ENCODE measurements at regions not wholly inside any gene's neighbourhood (a gene's known extent, or its start where the extent isn't known, plus 50 kb on each side); places are given as distances from the start of the nearest gene placed in this dataset.
"Not testable (repeated sequence)": the region's sequence is repeated elsewhere in the genome, so short reads cannot be mapped to it uniquely, and the experiment has no call there.

- no peak for DNase-seq (ENCODE audit: low read depth in 1 of 2, low spot score in 1 of 2)
These were observed 166.9 kb downstream of the TOMM20 start for GRCh38 chr1:234961456-234962339.

DNA sequence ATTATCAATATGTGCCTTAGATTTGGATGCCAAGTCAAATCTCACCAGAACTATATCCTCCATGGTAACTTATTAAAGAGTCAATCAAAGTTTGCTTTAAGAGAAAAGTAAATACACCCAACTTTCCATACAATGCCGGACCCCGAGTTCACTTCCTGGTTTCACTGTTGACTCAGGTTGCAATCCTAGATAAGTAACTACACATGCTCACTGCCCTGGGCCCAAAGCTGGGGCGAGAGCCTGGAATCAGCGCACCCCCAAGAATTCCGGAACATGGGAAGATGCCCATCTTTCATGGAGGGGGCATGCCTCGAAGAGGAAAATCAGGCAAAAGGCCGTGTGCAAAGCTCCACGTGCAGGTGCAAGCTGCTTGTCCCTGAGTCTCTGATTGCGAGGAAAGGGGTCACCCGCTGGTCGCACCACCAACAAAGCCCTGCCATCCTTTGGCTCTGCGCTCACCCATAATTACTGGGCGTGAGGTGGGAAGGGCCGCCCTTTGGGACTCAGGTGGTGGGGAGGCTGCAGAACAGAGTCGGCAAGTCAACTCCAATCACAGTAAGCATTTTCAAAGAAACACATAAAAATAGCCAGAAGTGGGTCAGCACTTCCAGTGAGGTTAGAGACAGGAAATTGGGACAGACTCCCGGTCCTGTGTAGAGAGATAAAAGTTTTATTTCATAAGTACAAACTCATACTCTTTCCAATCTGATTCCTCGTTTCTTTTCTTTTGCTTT, 167.7 kb downstream of the TOMM20 start:
- no peak for DNase-seq (ENCODE audit: low read depth in 1 of 2, low spot score in 1 of 2)

- no peak for DNase-seq (ENCODE audit: low read depth in 1 of 2, low spot score in 1 of 2)
These were observed 169.7 kb downstream of the TOMM20 start for GRCh38 chr1:234958706-234959657.

- no peak for DNase-seq (ENCODE audit: low read depth in 1 of 2, low spot score in 1 of 2)
These were observed 170.5 kb downstream of the TOMM20 start for GRCh38 chr1:234958066-234958705.

DNA sequence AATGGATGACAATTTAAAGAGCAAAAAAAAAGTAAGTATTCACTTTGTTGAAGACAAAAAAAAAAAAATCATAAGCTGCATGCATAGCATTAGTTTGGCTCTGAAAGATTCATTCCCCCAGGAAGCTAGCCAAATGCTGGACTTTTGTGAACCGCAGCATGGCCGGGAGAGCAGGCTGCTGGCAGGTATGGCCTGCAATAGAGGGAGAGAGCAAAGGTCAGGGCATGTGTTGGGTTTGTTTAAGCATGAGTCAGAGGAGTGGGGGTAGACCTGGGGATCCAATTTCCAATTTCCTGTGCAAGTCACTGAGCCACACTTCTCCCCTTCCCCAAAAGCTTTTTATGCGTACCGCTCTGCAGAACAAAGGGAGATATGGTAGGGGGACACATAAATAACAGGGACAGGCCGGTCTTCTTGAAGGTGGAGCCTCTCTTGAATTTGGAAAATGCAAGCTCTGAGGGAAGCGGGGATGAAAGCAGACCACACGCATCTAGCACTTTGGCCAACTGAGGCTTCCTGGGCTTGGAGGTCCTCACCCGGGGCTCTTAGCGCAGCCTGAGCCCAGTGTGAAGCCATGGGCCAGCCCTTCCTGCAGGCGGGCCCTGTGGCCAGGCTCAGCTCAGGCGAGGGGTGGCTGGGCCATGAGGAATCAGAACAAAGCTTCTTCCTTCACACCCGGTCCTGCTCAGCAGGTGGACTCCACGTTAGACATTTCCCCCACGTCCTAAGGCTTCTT, 171.1 kb downstream of the TOMM20 start:
- DNase-seq (ENCODE audit: low read depth in 1 of 2, low spot score in 1 of 2): no peak

- DNase-seq (ENCODE audit: low read depth in 1 of 2, low spot score in 1 of 2): no peak
These were observed 171.8 kb downstream of the TOMM20 start for GRCh38 chr1:234956821-234957329.

- DNase-seq (ENCODE audit: low read depth in 1 of 2, low spot score in 1 of 2): no peak
These were observed 173.4 kb downstream of the TOMM20 start for GRCh38 chr1:234955107-234955731.

DNA sequence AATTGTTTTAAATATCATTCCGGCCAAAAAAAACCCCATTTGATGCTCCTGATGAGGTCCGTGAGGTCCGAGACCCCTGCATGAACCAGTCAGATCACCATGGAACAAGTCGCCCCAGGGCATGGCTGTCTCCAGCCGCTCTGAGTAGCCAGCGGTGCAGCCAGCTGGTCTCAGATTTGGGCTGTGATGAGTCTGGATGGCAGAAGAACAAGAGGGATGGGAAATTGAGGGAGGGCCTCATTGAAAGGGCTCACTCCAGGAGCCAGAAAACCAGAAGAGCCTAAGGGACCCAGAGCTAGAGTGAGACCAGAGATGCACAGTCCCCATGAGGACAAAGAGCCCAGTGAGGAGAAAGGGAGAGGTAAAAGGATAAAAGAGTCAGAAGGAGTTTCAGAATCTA, 174.0 kb downstream of the TOMM20 start:
- DNase-seq (ENCODE audit: low read depth in 1 of 2, low spot score in 1 of 2): no peak

DNA sequence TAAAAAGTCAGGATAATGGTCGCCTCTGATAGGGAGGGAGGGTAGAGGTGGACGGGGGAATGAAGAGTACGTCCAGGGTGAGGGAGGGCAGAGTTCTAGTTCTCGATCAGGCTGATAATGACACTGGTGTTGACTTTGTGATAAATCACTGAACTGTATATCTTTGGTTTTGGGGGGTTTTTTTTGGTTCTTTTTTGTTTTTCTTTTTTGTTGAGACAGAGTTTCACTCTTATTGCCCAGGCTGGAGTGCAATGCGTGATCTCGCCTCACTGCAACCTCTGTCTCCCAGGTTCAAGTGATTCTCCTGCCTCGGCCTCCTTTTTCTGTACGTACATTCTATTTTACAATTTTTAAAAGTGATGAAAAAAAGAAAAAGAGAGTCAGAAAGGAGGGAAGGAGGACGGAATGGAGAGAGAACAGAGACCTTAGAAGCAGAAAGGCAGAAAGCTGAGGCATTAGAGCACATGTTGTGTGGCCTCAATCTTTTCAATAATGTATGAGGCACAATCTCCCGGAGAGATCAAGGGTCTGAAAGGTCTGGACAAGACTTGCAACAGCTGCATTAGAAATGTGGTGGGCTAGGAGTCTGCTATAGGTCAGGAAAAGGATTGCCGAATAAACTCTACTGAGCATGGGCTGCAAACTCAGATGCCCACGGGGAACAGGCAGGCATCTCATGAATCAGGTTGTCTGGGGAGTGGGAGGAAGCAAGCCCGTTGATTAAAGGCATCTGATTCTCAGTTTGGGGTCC, 174.8 kb downstream of the TOMM20 start:
- no peak for DNase-seq (ENCODE audit: low read depth in 1 of 2, low spot score in 1 of 2)

DNA sequence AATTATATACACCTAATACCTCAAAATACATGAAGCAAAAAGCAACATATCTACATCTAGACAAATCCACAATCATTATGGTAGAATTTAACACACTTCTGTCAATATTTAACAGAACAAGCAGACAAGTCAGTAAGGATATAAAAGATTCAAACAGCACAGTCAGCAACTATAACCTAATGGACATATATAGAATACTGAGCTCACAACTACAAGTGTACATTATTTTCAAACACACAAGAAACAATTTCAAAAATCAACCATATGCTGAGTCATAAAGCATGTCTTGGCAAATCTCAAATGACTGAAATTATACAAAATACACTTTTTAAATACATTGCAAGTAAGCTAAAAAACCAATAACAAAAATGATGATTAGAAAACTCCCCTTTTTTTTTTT, 178.0 kb downstream of the TOMM20 start:
- DNase-seq (ENCODE audit: low read depth in 1 of 2, low spot score in 1 of 2): no peak

GRCh38 chr1:234949528-234949927, 179.1 kb downstream of the TOMM20 start:
- not testable (repeated sequence) for DNase-seq (ENCODE audit: low read depth in 1 of 2, low spot score in 1 of 2)

DNA sequence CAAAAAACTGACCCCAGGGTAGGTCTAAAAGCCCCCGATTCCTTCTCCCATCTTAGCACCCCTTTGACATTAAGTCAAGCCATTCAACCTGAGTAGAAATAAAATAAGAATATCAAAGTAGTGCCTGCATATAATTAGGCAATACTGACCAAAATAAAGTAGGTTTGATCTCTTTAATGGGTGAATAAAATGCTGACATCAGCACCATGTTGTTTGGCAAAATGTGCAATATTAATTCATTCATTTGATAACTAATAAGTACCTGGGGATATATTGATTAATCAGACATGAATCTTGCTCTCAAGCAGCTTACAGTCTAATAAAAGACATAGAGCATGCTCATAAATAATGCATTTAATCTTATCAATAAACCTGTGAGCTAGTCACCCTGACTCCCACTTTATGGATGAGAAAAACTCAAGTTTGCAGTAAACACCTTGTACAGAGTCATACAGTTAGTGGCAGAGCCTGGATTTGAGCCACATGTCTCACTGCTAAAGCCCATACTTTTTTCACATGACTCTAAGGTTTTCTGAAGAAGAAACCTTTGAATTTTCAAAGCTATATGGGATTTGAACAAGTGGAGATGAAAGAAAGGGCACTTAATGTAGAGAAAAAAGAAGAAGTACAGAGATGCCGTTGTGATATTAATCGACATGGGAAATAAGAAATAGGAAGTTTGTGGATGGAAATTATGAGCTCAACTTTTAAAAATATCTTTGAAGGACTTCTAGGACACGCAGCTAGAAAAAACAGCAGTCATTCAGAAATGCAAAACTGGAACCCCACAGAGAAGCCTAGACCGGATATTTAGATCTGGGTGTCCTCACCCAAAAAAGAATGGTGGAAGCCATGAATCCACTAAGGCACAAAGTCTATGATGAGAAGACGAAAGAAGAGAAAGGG, 183.9 kb downstream of the TOMM20 start:
- DNase-seq (ENCODE audit: low read depth in 1 of 2, low spot score in 1 of 2): no peak

DNA sequence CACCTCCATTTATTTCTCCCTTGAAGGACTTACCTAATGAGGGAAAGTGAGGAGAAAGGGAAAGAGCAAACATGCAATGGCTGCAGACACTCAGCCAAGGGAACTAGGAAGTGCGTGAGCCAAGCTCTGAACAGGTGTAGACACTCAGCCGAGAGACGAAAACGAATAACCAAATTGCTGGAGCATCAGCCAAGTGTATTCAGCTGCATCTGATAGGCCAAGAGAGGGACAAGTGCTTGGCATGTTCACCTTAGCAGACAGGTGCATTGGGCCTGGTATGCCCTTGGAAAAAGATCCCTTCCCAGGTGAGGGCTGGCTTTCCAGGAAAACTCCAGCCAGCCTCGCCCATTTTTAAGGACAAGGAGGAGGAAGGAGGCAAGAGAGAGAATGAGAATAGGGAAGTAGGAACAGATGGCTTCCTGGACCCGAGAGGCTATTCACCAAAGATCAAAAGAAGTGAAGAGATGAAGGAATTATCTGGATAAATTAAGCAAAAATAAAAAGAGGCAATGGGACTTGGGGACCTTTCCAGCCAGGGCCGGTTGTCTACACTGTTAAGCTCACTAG, 184.7 kb downstream of the TOMM20 start:
- DNase-seq (ENCODE audit: low read depth in 1 of 2, low spot score in 1 of 2): no peak

DNA sequence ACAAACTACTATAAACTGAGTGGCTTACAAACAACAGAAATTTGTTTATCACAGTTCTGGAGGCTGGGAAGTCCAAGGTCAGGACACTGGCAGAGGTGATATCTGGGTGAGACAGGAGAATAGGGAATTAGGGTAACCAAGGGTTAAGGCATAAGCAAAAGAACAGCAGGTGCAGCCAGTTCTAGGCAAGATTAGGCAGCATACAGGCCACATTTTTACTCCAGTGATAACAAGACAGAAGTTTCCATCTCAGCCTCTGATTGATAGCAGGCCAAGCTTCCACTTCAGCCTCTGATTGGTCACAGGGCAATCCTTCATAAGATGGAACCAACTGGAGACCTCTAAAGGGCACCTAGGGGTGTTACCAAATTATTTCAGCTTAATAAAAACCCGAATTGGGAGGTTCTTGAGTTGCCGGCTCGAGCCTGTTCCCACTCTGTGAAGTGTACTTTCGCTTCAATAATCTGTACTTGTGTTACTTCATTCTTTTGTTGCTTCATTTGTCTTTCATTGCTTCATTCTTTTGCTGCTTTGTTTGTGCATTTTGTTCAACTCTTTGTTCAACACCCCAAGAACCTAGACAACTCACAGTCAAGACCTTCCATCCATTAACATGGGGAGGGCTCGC, 185.6 kb downstream of the TOMM20 start:
- DNase-seq (ENCODE audit: low read depth in 1 of 2, low spot score in 1 of 2): no peak

GRCh38 chr1:234942012-234942332, 186.7 kb downstream of the TOMM20 start:
- DNase-seq (ENCODE audit: low read depth in 1 of 2, low spot score in 1 of 2): no peak

DNA sequence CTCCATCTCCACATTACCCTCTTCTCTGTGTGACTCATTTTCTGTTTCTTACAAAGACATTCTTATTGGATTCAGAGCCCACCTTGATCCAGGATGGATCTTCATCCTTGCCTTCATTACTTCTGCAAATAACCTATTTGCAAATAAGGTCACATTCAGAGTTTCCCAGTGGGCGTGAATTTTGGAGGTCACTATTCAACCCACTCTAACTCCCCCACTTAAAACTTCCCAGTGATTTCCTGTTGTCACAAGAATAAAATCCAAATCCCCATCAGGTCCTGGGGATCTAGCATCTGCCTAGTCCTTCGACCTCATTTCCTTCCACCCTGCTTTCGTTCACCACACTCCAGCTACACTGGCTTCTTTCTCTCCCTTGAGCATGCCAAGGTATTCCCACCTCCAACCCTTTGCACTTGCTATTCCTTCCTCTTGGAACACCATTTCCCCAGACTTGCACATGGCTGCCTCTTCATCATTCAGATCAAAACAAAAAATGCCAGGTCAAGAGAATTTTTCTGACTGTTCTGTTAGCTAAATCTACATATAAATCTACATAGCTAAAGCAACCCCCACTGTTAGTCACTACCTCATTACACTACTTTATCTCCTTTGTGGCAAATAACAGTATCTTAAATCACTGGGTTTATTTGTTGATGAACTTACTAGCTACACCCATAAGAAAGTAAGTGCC, 187.2 kb downstream of the TOMM20 start:
- no peak for DNase-seq (ENCODE audit: low read depth in 1 of 2, low spot score in 1 of 2)
